ENCODE measurements at regions not wholly inside any gene's neighbourhood (a gene's known extent, or its start where the extent isn't known, plus 50 kb on each side); places are given as distances from the start of the nearest gene placed in this dataset.

DNA sequence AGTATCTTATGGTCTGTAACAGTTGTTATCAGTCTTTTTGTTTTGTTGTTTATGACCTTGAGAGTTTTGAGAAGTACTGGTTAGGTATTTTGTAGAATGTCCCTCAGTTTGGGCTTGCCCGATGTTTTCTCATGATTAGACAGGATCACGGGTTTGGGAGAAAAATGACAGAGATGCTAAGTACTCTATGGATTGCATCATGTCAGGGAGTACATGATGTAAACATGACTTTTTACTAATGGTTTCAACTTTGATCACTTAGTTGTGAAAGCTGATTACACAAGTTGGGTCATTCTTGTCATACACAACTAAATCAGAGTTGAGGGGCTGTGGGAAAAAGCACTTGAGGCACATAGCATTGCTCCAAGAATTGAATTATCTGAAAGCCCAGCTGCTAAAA, 94.7 kb upstream of the SIAH1 start:
- H3K4me3 Mint-ChIP-seq: no peak overlapping the region
- no peak for DNase-seq
- H3K9me3 Mint-ChIP-seq: peaks cover 27% of the 10 kb centered on the region
- Histone ChIP-seq H3K27ac (ENCODE audit: low read depth, low read length) (no peak overlapping the region), H3K4me1 (ENCODE audit: control insufficient read depth, insufficient read depth, low read length) (peaks cover 2% of the 10 kb centered on the region), H3K4me3 (ENCODE audit: low read length) (peak overlapping the region; percentile 64), H3K36me3 (ENCODE audit: control insufficient read depth, insufficient read depth, low read length) (no peaks in the 10 kb centered on the region), H3K27me3 (ENCODE audit: control insufficient read depth, insufficient read depth, low read length, poor library complexity, severe bottlenecking) (no peaks in the 10 kb centered on the region), H3K9ac (ENCODE audit: extremely low read depth, low read length, poor library complexity, severe bottlenecking) (no peak overlapping the region), H3K9me3 (ENCODE audit: control insufficient read depth, low read length) (peaks cover 5% of the 10 kb centered on the region)
- H3K27me3 Mint-ChIP-seq (ENCODE audit: insufficient read depth): no peaks in the 10 kb centered on the region
- H3K4me1 Mint-ChIP-seq: peaks cover 13% of the 10 kb centered on the region
- TF ChIP-seq, protein P1, sequence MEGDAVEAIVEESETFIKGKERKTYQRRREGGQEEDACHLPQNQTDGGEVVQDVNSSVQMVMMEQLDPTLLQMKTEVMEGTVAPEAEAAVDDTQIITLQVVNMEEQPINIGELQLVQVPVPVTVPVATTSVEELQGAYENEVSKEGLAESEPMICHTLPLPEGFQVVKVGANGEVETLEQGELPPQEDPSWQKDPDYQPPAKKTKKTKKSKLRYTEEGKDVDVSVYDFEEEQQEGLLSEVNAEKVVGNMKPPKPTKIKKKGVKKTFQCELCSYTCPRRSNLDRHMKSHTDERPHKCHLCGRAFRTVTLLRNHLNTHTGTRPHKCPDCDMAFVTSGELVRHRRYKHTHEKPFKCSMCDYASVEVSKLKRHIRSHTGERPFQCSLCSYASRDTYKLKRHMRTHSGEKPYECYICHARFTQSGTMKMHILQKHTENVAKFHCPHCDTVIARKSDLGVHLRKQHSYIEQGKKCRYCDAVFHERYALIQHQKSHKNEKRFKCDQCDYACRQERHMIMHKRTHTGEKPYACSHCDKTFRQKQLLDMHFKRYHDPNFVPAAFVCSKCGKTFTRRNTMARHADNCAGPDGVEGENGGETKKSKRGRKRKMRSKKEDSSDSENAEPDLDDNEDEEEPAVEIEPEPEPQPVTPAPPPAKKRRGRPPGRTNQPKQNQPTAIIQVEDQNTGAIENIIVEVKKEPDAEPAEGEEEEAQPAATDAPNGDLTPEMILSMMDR (conservative IDR thresholded peaks at IDR 0.05): no peak
- 91 to 100% methylated on average over 2 of the region's 2 CpGs for WGBS, 2 experiments (ENCODE audit: insufficient coverage in 1 of 2, insufficient read length in 1 of 2)
- H3K27ac Mint-ChIP-seq: no peak overlapping the region
- peaks cover 2% of the 10 kb centered on the region for H3K36me3 Mint-ChIP-seq (ENCODE audit: low read depth)

DNA sequence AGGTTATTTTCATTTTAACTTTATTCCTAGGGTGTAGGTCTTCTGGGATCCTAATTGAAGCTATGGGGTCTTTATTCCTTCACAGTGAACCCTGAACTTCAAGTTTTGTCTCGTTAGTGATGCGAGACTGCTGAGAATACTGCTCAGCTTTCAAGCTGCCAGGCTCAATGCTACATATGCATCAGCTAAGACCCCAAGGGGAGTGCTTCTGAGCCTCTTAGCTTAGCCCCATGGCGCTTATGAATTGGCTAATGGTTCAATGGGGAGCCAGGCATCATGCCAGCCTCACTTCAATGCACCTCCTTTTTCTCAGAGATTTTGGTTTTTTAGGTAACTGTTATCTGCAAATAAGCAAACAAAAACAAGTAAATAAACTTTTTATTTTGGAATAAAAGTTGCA, 94.1 kb upstream of the SIAH1 start:
- 63 to 93% methylated on average over 2 to 3 of the region's 3 CpGs for WGBS, 2 experiments (ENCODE audit: insufficient coverage in 1 of 2, insufficient read length in 1 of 2)
- Mint-ChIP-seq H3K4me3 (no peak overlapping the region), H3K27me3 (ENCODE audit: insufficient read depth) (no peaks in the 10 kb centered on the region), H3K9me3 (peaks cover 28% of the 10 kb centered on the region), H3K27ac (no peak overlapping the region), H3K4me1 (peaks cover 13% of the 10 kb centered on the region), H3K36me3 (ENCODE audit: low read depth) (peaks cover 2% of the 10 kb centered on the region)
- H3K4me1 ChIP-seq (ENCODE audit: control insufficient read depth, insufficient read depth, low read length): peaks cover 2% of the 10 kb centered on the region
- peak overlapping the region; percentile 13 for H3K9ac ChIP-seq (ENCODE audit: extremely low read depth, low read length, poor library complexity, severe bottlenecking)
- no peaks in the 10 kb centered on the region for H3K36me3 ChIP-seq (ENCODE audit: control insufficient read depth, insufficient read depth, low read length)
- TF ChIP-seq, protein P1 (conservative IDR thresholded peaks at IDR 0.05): no peak
- no peaks in the 10 kb centered on the region for H3K27me3 ChIP-seq (ENCODE audit: control insufficient read depth, insufficient read depth, low read length, poor library complexity, severe bottlenecking)
- H3K4me3 ChIP-seq (ENCODE audit: low read length): peak overlapping the region; percentile 64
- no peak for DNase-seq
- H3K27ac ChIP-seq (ENCODE audit: low read depth, low read length): no peak overlapping the region
- H3K9me3 ChIP-seq (ENCODE audit: control insufficient read depth, low read length): peaks cover 5% of the 10 kb centered on the region

DNA sequence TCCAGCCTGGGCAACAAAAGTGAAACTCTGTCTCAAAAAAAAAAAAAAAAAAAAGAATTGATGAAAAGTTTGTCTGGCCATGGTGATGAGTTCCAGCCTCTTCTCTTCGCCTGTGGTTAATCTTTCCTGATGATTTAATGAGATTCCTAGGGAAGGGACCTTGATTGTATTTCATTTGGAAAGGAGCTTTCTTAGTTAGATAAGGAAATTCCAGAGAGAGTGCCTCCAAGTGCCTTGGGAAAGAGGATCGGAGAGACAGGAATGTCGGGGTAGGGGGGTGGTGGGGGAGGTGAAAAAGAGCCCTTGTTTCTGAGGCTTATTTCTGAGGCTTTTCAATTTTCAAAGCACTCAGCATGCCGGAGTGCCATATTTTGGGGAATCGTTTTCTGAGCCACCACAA, 93.2 kb upstream of the SIAH1 start:
- Mint-ChIP-seq H3K4me1 (peaks cover 13% of the 10 kb centered on the region), H3K27ac (no peak overlapping the region), H3K27me3 (ENCODE audit: insufficient read depth) (no peaks in the 10 kb centered on the region), H3K9me3 (peaks cover 21% of the 10 kb centered on the region), H3K4me3 (no peak overlapping the region), H3K36me3 (ENCODE audit: low read depth) (peaks cover 2% of the 10 kb centered on the region)
- Histone ChIP-seq H3K27me3 (ENCODE audit: control insufficient read depth, insufficient read depth, low read length, poor library complexity, severe bottlenecking) (no peaks in the 10 kb centered on the region), H3K27ac (ENCODE audit: low read depth, low read length) (no peak overlapping the region), H3K36me3 (ENCODE audit: control insufficient read depth, insufficient read depth, low read length) (no peaks in the 10 kb centered on the region), H3K4me1 (ENCODE audit: control insufficient read depth, insufficient read depth, low read length) (peaks cover 2% of the 10 kb centered on the region), H3K9me3 (ENCODE audit: control insufficient read depth, low read length) (peaks cover 5% of the 10 kb centered on the region), H3K4me3 (ENCODE audit: low read length) (peak overlapping the region; percentile 64), H3K9ac (ENCODE audit: extremely low read depth, low read length, poor library complexity, severe bottlenecking) (peak overlapping the region; percentile 52)
- peak; percentile 61 for DNase-seq
- TF ChIP-seq, protein P1 (conservative IDR thresholded peaks at IDR 0.05): no peak
- 44 to 82% methylated on average over 2 to 5 of the region's 5 CpGs for WGBS, 2 experiments (ENCODE audit: insufficient coverage in 1 of 2, insufficient read length in 1 of 2)

Data from endodermal cell (in vitro differentiated cells).